Spinal cord (tissue), 9 donors: ENCODE measurements at regions not wholly inside any gene's neighbourhood (a gene's known extent, or its start where the extent isn't known, plus 50 kb on each side); places are given as distances from the start of the nearest gene placed in this dataset.

Source experiments
- DNase-seq, 6 donors: peaks; one replicate each; pipeline versions ENCODE4 v3.0.0 to v3.0.0-alpha.2; 2013 to 2015; ENCODE audit warnings: low spot score in 6 of 6, low read depth in 4 of 6
- H3K27ac ChIP-seq: one replicate; pipeline ENCODE4 v1.5.1; 2013; ENCODE audit warnings: low read depth, low read length, control low read depth
- H3K27me3 ChIP-seq: one replicate; pipeline ENCODE4 v1.6.1; 2013; ENCODE audit warnings: low read length; ENCODE audit not compliant: control insufficient read depth, insufficient read depth
- H3K36me3 ChIP-seq: one replicate; pipeline ENCODE4 v1.6.1; 2013; ENCODE audit warnings: low read length; ENCODE audit not compliant: control insufficient read depth, insufficient read depth
- H3K4me1 ChIP-seq: one replicate; pipeline ENCODE4 v1.6.1; 2013; ENCODE audit warnings: low read length; ENCODE audit not compliant: control insufficient read depth, insufficient read depth
- H3K4me3 ChIP-seq: one replicate; pipeline ENCODE4 v1.5.1; 2013; ENCODE audit warnings: low read depth, low read length, control low read depth
- H3K9me3 ChIP-seq: one replicate; pipeline ENCODE4 v1.6.1; 2013; ENCODE audit warnings: low read length; ENCODE audit not compliant: control insufficient read depth, insufficient read depth
- WGBS: methylation state at CpG from one replicate; pipeline ENCODE4 v1.1.5; 2013; ENCODE audit warnings: missing lambda C conversion rate; ENCODE audit not compliant: insufficient coverage; 5-methylcytosine and 5-hydroxymethylcytosine counted together
- donor health status: healthy.

- no peak overlapping the region for H3K4me3 ChIP-seq
- H3K27me3 ChIP-seq = no peaks in the 10 kb centered on the region
- 89% methylated on average over 13 of the region's 14 CpGs for WGBS
- no peaks in the 10 kb centered on the region for H3K9me3 ChIP-seq
- peaks cover 2% of the 10 kb centered on the region for H3K36me3 ChIP-seq
- H3K27ac ChIP-seq = no peak overlapping the region
- H3K4me1 ChIP-seq = no peaks in the 10 kb centered on the region
- no peak for DNase-seq
Observed at GRCh38 chr14:100638211-100638855, 51.1 kb upstream of the BEGAIN start.

GRCh38 chr14:100639280-100639679 lies 52.1 kb upstream of the BEGAIN start:
- DNase-seq = no peak
- H3K27ac ChIP-seq = no peak overlapping the region
- H3K36me3 ChIP-seq = peaks cover 2% of the 10 kb centered on the region
- no peaks in the 10 kb centered on the region for H3K9me3 ChIP-seq
- H3K27me3 ChIP-seq = no peaks in the 10 kb centered on the region
- no peaks in the 10 kb centered on the region for H3K4me1 ChIP-seq
- 93% methylated on average over 6 of the region's 6 CpGs for WGBS
- no peak overlapping the region for H3K4me3 ChIP-seq

- H3K4me1 ChIP-seq = peaks cover 4% of the 10 kb centered on the region
- H3K27ac ChIP-seq = no peak overlapping the region
- H3K4me3 ChIP-seq = no peak overlapping the region
- peaks cover 2% of the 10 kb centered on the region for H3K36me3 ChIP-seq
- no peak for DNase-seq
- WGBS = 70% methylated on average over 16 of the region's 20 CpGs
- H3K27me3 ChIP-seq = no peaks in the 10 kb centered on the region
- H3K9me3 ChIP-seq = no peaks in the 10 kb centered on the region
Observed at GRCh38 chr14:100640471-100641273, 53.5 kb upstream of the BEGAIN start.

- DNase-seq = no peak
- Histone ChIP-seq H3K4me1 (peaks cover 5% of the 10 kb centered on the region), H3K27me3 (no peaks in the 10 kb centered on the region), H3K9me3 (no peaks in the 10 kb centered on the region), H3K27ac (no peak overlapping the region), H3K36me3 (peaks cover 2% of the 10 kb centered on the region), H3K4me3 (no peak overlapping the region)
- 80% methylated on average over 8 of the region's 8 CpGs for WGBS
Observed at GRCh38 chr14:100641274-100641860, 54.1 kb upstream of the BEGAIN start.

- no peak for DNase-seq
- Histone ChIP-seq H3K27ac (no peak overlapping the region), H3K9me3 (no peaks in the 10 kb centered on the region), H3K27me3 (no peaks in the 10 kb centered on the region), H3K4me3 (no peak overlapping the region), H3K4me1 (peaks cover 5% of the 10 kb centered on the region), H3K36me3 (no peaks in the 10 kb centered on the region)
- WGBS = 88% methylated on average over 8 of the region's 8 CpGs
Observed at GRCh38 chr14:100643426-100643825, 56.2 kb upstream of the BEGAIN start.

- H3K4me3 ChIP-seq = no peak overlapping the region
- H3K4me1 ChIP-seq = peaks cover 5% of the 10 kb centered on the region
- H3K27me3 ChIP-seq = no peaks in the 10 kb centered on the region
- no peak overlapping the region for H3K27ac ChIP-seq
- 90% methylated on average over 4 of the region's 6 CpGs for WGBS
- no peaks in the 10 kb centered on the region for H3K9me3 ChIP-seq
- H3K36me3 ChIP-seq = no peaks in the 10 kb centered on the region
- DNase-seq = no peak
Observed at GRCh38 chr14:100644383-100644782, 57.2 kb upstream of the BEGAIN start.

- no peak overlapping the region for H3K4me3 ChIP-seq
- H3K36me3 ChIP-seq = no peaks in the 10 kb centered on the region
- no peak for DNase-seq
- H3K9me3 ChIP-seq = no peaks in the 10 kb centered on the region
- 78% methylated on average over 8 of the region's 8 CpGs for WGBS
- no peaks in the 10 kb centered on the region for H3K27me3 ChIP-seq
- no peak overlapping the region for H3K27ac ChIP-seq
- peaks cover 5% of the 10 kb centered on the region for H3K4me1 ChIP-seq
Observed at GRCh38 chr14:100644784-100645183, 57.6 kb upstream of the BEGAIN start.

GRCh38 chr14:100645196-100645981 lies 58.2 kb upstream of the BEGAIN start:
- Histone ChIP-seq H3K9me3 (no peaks in the 10 kb centered on the region), H3K4me3 (no peak overlapping the region), H3K27ac (no peak overlapping the region), H3K27me3 (no peaks in the 10 kb centered on the region), H3K36me3 (no peaks in the 10 kb centered on the region), H3K4me1 (peaks cover 5% of the 10 kb centered on the region)
- peak; percentile 39 to 90 (median 58) for DNase-seq
- 31% methylated on average over 10 of the region's 12 CpGs for WGBS

GRCh38 chr14:100645982-100646314 lies 58.7 kb upstream of the BEGAIN start:
- H3K4me3 ChIP-seq = no peak overlapping the region
- no peaks in the 10 kb centered on the region for H3K36me3 ChIP-seq
- DNase-seq = no peak
- H3K9me3 ChIP-seq = no peaks in the 10 kb centered on the region
- peaks cover 5% of the 10 kb centered on the region for H3K4me1 ChIP-seq
- WGBS = 34% methylated on average over 3 of the region's 3 CpGs
- no peaks in the 10 kb centered on the region for H3K27me3 ChIP-seq
- H3K27ac ChIP-seq = no peak overlapping the region
